HTR-8/SVneo (cell line): ENCODE measurements at regions not wholly inside any gene's neighbourhood (a gene's known extent, or its start where the extent isn't known, plus 50 kb on each side); places are given as distances from the start of the nearest gene placed in this dataset.
A peak's percentile ranks its signal among the peaks of the same experiment; 100 is the strongest.

ENCODE experiments used
- DNase-seq: peaks from one replicate; pipeline ENCODE4 v3.0.0; 2011; ENCODE audit warnings: low spot score, mixed read lengths; ENCODE audit not compliant: insufficient read length
- FAIRE-seq: peaks from 2 replicates; lab custom pipeline; 2011; peaks lifted over from hg19 to GRCh38; lab: Jason Lieb, UNC

GRCh38 chr3:159157275-159157674 lies 355.4 kb downstream of the MFSD1 start:
- DNase-seq (no peak), FAIRE-seq (no peak)

DNA sequence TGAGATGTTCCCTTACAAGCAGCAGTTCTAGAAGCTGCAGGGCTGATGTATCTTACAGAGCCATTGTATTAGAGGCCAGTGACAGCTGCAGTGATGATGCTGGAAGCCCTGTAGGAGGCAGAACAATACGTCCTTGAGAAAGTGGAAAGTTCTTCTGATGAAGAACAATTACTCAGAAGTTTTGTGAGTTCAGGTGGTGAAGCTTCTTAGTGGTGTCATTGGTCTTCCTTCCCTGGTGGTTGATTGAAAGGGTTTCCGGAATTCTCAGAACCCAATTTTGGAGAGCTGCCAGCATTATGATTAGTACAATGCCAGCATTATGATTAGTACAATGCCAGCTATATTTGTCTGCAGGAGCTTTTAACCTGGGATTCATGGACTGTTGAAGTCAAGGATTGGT lies 356.4 kb downstream of the MFSD1 start:
- DNase-seq (no peak), FAIRE-seq (no peak)

- FAIRE-seq, result no peak
- no peak for DNase-seq
Observed at GRCh38 chr3:159158801-159159200, 356.9 kb downstream of the MFSD1 start.

DNA sequence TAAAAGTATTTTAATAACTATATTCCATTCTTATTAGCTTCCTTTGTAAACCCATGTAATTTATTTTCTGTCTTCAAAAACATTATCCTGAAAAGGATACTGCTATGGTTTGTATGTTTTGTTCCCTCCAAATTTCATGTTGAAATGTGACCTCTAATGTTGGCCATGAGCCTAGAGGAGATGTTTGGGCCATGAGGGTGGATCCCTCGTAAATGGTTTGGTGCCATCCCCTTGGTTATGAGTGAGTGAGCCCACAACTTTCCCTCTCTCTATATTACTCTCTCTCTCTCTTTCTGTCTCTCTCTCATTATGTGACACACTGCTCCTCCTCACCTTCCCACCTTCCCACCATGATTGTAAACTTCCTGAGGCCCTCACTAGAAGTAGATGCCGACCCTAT lies 357.7 kb downstream of the MFSD1 start:
- FAIRE-seq (no peak), DNase-seq (no peak)

DNA sequence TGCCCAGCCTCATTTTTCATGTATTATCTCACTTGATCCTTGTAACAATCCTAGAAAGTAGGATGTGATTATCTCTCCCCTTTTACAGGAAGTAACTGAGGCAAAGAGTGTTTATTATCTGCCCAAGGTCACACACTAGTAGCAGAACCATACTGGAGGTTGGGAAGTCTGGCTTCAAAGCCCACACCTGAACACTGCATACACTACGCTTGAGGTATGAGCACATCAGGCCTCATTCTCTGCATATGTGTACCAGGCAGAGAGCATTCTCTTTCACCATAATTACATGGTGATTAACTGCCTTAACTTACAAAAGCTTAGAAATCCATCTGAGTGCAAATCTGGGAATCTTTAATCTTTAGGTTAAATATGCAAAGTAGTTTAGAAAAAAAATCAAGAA lies 361.8 kb downstream of the MFSD1 start:
- DNase-seq (no peak), FAIRE-seq (no peak)

GRCh38 chr3:159165961-159166360 lies 364.1 kb downstream of the MFSD1 start:
- FAIRE-seq (no peak), DNase-seq (no peak)

GRCh38 chr3:159166899-159167586 lies 365.2 kb downstream of the MFSD1 start:
- DNase-seq (no peak), FAIRE-seq (no peak)

- FAIRE-seq (no peak), DNase-seq (no peak)
Observed at GRCh38 chr3:159168788-159169187, 366.9 kb downstream of the MFSD1 start.

DNA sequence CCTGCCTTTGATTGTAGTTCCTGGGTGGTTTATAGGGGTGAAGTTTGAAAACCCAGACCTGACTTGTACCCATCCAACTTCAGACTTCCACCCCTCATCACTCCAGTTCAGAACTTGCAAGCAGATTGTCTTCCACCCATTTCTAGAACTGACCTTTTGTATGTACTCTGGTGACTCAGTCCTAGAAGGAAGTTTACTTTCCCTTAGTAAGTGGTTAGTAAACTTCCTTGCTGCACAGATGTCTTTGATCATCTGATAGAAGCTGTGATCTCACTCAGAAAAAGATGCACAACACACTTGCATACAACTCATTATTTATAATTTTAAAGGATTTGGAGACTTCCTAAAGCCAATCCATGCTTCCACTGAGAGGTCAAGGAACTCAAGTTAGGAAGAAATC lies 368.0 kb downstream of the MFSD1 start:
- DNase-seq (peak; percentile 24), FAIRE-seq (peak; percentile 57)

DNA sequence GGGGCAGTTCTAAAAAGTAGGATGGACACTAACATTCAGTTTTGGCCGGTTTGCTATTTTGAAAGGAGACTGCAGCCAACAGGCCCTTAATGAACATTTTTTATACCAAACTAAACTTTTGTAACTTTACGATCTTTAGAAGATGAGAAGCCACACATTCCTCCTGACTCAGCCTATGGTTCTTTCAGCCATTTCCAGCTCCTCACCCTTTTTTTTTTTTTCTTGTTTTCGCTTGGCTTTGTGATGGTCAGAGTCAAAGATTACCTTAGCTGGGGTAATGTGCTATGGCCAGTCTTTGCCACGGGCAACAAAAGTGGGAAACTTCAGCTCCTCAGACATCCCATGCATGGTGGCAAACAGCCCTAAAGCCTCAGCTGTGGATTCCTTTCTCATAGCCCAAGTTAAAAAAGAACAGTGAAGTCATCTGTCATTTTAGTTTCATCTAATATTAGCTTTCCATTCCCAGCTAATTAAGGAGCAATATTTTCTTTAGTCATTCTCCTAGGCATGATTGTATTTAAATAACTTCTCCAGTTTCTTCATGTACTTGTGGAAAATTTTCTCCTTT lies 368.7 kb downstream of the MFSD1 start:
- DNase-seq (no peak), FAIRE-seq (no peak)

DNA sequence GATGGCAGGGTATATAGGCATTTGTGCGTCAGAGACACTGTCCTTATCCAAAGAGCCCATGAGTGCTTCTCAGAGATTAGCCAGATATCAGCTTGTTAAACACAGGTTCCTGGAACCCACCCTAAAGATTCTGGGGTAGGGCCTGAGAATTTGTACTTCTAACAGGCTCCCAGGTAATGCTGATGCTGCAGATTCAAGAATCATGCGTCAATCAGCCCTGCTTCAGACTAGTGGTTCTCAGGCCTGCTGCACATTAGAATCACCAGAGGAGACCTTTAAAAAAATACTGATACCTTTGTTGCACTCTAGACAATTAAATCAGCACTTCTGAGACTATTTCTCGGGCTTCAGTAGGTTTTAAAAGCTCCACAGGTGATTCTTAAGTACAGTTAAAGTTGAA lies 369.5 kb downstream of the MFSD1 start:
- FAIRE-seq, result no peak
- no peak for DNase-seq

DNA sequence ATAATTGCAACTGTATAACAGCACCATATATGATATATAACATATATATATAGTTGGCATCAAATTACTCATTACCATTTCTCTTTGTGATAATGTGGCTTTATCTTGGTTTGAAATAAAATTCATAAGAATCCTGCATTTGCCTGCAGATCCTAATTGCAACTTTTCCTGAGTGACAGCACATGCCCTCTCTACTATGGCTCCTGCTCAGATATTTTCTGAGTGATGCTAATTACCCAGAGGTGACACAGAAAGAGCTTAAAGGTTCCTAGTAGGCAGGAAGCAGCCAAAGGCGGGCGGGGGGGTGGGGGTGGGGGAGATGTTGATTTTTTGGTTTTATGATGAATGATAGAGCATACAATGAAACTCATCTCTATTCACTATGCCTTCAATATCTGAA lies 370.6 kb downstream of the MFSD1 start:
- FAIRE-seq, result no peak
- no peak for DNase-seq

DNA sequence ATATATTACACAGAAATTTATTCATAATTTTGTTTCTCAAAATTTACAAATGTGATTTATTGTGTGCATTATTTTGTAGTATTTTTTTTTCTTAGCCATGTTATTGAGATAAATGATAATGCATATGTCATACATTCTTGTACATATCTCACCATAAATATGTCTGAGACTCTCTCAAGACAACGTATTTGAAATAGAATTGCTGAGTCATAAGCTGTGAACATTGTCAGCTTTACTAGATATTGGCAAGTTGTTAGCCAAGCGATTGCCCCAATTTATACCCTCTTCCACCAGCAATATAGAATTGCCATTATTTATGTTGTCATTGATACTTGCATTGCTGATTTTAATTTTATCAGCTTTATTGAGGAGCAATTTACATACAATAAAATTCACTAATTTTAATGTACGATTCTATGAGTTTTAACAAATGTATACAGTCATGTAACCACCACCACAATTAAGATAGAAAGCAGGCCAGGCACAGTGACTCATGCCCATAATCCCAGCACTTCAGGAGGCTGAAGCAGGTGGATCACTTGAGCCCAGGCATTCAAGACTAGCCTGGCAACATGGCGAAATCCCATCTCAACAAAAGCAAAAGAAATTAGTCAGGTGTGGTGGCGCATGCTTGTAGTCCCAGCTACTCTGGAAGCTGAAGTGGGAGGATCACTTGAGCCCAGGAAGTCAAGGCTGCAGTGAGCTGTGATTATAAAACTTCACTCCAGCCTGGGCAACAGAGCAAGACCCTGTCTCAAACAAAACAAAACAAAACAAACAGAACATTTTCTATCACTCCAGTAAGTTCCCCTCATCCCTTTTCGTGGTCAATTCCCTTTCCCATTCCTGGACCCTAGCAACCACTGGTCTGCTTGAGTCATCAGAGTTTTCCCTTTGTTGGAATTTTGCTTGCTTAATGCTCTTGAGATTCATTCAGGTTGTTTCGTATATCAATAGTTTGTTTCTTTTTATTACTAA lies 373.1 kb downstream of the MFSD1 start:
- FAIRE-seq (no peak), DNase-seq (no peak)

- FAIRE-seq (no peak), DNase-seq (no peak)
Observed at GRCh38 chr3:159178209-159178897, 376.5 kb downstream of the MFSD1 start.

DNA sequence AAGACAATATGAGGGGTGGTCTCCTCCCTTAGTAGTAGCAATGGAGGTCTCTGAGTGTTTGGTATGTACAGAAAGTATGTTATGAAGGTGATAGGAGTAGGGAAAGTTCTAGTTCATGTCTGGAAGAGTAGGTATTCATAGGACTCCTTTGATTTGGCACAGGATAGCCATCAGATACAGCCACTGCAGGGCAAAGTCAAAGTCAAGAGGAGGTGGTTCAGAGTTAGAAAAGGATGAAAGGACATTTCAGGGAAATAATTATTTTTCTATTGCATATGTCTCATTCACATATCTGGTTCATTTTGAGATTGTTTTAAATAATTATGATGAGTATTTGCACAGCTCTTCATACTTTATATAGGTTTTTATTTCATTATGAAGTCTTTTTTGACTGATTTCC lies 381.1 kb downstream of the MFSD1 start:
- no peak for DNase-seq
- no peak for FAIRE-seq

DNA sequence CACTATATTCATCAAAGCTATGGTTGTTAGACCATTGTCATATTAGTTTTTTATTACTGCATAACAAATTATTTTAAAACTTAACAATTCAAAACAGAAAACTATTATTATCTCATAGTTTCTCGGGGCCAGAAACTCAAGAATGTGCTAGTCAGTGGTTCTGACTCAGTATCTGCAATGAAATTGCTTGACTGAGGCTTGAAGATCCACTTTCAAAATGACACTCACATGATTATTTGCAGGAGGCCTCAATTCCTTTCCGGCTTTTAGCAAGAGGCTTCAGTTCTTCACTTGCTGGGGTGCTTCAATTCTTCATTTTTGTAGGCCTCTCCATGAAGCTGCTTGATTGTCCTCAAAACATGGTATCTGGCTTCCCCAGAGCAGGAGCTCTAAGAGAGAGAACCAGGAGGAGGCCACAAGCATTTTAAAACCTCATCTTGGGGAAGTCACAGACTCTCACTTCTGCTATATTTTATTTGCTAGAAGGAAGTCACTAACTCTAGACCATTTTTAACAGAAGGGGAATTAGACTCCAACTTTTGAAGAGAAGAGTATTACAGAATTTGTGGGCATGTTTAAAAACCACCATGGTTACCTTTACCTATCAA lies 383.7 kb downstream of the MFSD1 start:
- DNase-seq (no peak), FAIRE-seq (no peak)

DNA sequence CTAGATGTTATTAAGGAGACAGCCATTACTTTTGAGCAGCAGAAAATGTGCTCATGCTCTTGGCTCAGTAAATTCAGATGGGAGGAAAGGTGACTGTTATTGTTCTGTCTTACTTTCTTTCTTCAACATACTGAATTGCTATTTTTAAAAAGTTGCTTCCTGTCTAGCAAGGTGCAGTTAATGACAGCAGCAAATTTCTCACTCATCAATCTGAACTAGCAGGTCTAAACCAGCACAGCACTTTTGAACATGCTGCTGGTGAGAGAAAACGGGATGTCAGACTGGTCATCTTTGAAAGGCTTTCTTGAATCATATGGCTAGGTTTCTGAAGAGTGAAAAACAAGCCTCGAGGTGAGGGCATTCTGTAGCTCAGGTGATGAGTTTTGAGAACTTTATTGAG lies 384.7 kb downstream of the MFSD1 start:
- no peak for DNase-seq
- FAIRE-seq, result no peak

DNA sequence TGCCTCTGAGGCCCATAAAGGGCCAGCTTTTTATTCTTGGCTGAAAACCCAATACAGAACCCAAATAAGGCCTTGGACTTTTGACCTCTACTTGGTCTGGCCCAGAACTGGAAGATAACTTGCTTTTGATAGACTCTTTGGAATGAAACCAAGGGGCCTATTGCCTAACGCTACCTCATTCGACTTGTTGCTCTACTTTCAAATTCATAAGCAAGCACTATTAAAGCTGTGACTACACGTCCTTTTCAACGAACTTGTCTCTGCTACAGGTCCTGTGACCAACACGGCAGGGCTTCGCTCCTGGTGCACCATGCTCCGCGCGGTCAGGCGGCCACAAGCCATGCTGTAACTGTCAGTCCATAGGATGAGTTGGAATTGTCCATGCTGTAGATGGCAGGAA lies 385.4 kb downstream of the MFSD1 start:
- DNase-seq, result no peak
- FAIRE-seq, result no peak

DNA sequence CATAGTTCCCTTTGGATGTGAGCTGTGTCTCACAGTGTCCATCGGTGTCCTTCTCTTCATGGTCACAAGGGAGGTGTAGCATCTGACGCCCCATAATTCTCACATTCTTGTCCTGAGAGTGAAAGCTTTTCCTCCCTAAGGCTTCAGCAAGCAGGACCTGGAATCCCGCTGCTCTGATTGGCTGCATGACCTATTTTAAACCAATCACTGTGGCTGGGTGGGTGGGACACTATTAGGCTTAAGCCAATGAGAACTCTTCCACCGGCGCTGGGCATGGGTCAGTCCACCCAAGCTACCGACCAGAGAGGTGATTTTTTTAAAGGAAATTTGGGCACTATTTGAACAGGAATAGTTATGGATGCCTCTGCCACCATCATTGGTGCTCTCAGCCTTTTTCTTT lies 385.9 kb downstream of the MFSD1 start:
- DNase-seq, result no peak
- no peak for FAIRE-seq

DNA sequence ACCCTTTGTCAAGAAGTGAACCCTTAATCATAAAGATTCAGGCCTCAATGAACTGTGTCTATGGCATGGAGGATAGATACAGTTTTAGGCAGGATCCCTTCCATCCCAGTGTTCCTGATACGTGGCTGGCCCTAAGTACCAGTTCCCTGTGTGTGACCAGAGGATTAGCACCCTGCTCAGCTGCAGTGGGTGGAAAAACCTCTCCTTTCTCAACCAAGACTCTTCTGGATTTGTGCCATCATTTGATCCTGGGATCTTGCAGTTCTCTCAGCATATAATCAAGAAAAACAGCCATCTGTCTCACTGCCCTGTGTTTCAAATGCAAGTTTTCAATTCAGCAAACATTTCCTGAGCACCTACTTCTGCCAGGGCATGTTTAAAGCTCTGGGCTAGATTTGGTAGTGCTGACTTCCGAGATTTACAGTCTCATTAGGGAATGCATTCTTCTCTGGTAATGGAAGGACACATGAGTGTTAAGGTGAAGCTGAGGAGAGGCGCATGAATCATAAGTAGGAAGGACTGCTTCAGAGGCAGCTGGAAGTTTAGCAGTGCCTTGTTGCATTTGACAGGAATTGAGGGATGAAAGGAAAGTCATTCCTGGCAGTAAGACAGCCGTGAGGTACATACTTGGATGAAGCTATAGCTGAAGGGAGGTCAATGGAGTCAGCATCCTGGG lies 388.3 kb downstream of the MFSD1 start:
- FAIRE-seq, result no peak
- DNase-seq, result peak; percentile 45
